ENCODE measurements at regions not wholly inside any gene's neighbourhood (a gene's known extent, or its start where the extent isn't known, plus 50 kb on each side); places are given as distances from the start of the nearest gene placed in this dataset.
"Not testable (repeated sequence)": the region's sequence is repeated elsewhere in the genome, so short reads cannot be mapped to it uniquely, and the experiment has no call there.

DNA sequence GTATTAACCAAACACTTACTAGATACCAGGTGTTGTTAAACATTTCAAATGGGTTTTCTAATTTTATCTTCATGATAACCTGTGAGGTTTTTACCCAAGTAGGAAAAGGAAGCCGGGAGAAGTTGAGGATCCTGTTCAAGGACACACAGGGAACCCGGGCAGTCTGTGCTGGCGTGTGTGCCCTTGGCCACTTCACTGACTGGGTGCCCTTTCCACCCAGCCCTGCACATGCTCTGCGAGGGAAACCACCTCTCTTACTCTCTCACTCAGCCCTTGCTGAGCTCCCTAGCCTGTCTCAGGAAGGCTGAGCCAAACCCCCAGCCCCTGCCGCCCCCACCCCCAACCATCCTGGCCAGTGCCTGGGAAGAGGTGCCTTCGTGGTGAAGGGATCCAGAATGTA lies 51.8 kb downstream of the TEX44 start:
- Histone ChIP-seq H3K36me3 (ENCODE audit: control insufficient read depth, insufficient read depth, low read length) (no peaks in the 10 kb centered on the region), H3K9me3 (ENCODE audit: control insufficient read depth, insufficient read depth, low read length) (no peaks in the 10 kb centered on the region), H3K4me3 (ENCODE audit: low read depth, low read length) (no peak overlapping the region), H3K4me1 (ENCODE audit: control insufficient read depth, insufficient read depth, low read length) (no peaks in the 10 kb centered on the region), H3K27me3 (ENCODE audit: control insufficient read depth, insufficient read depth, low read length) (no peaks in the 10 kb centered on the region), H3K27ac (ENCODE audit: low read depth, low read length) (no peak overlapping the region), H3K9ac (ENCODE audit: low read depth, low read length) (no peak overlapping the region)

DNA sequence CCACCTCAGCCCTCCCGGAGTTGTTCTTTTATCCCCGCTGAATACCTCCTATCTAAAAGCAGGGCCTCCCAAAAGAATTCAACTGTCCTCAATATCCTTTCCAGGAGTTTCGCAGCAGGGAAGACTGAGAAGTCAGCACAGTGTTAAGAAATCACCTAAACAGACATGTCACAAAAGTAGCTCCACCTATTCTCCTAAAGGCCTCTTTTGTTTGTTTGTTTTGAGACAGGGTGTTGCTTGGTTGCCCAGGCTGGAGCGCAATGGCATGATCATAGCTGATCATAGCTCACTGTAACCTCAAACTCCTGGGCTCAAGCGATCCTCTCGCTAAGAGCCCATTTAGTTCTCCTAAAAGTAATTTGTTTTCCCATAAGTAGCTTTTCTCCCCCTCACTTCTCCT lies 53.8 kb downstream of the TEX44 start:
- Histone ChIP-seq H3K27ac (ENCODE audit: low read depth, low read length) (peak overlapping the region; percentile 22), H3K4me1 (ENCODE audit: control insufficient read depth, insufficient read depth, low read length) (no peaks in the 10 kb centered on the region), H3K9ac (ENCODE audit: low read depth, low read length) (no peak overlapping the region)

DNA sequence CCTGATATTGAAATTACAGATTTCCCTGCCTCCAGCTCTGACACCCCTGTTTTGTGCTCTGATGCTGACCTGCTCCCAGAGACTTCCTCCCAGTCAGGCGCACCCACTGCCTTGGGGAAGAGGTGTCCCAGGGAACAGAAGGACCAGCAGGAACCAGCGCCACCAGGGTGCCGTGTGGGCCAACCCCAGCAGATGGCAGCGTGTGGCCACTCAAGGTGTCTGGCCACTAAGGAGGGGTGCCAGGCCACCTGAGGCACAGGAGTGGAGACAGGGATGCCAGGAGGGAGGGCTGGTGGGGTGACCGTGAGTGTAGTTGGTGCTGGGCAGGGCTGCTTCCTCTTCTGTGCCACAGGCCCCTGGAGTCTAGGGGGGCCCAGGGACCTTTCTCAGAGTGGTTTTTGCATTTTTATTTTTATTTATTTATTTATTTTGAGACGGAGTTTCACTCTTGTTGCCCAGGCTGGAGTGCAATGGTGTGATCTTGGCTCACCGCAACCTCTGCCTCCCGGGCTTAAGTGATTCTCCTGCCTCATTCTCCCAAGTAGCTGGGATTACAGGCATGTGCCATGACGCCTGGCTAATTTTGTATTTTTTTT lies 56.0 kb downstream of the TEX44 start:
- Histone ChIP-seq H3K4me3 (ENCODE audit: low read depth, low read length) (no peak overlapping the region), H3K9ac (ENCODE audit: low read depth, low read length) (no peak overlapping the region), H3K4me1 (ENCODE audit: control insufficient read depth, insufficient read depth, low read length) (no peaks in the 10 kb centered on the region), H3K27me3 (ENCODE audit: control insufficient read depth, insufficient read depth, low read length) (no peaks in the 10 kb centered on the region), H3K36me3 (ENCODE audit: control insufficient read depth, insufficient read depth, low read length) (no peaks in the 10 kb centered on the region), H3K27ac (ENCODE audit: low read depth, low read length) (no peak overlapping the region), H3K9me3 (ENCODE audit: control insufficient read depth, insufficient read depth, low read length) (no peaks in the 10 kb centered on the region)

More for the DNA sequence above, 53.8 kb downstream of the TEX44 start:
- Histone ChIP-seq H3K27me3 (ENCODE audit: control insufficient read depth, insufficient read depth, low read length) (no peaks in the 10 kb centered on the region), H3K9me3 (ENCODE audit: control insufficient read depth, insufficient read depth, low read length) (no peaks in the 10 kb centered on the region), H3K4me3 (ENCODE audit: low read depth, low read length) (no peak overlapping the region), H3K36me3 (ENCODE audit: control insufficient read depth, insufficient read depth, low read length) (no peaks in the 10 kb centered on the region)

- H3K27ac ChIP-seq (ENCODE audit: low read depth, low read length); H3K4me3 ChIP-seq (ENCODE audit: low read depth, low read length); H3K36me3 ChIP-seq (ENCODE audit: control insufficient read depth, insufficient read depth, low read length); H3K9me3 ChIP-seq (ENCODE audit: control insufficient read depth, insufficient read depth, low read length); H3K27me3 ChIP-seq (ENCODE audit: control insufficient read depth, insufficient read depth, low read length); H3K9ac ChIP-seq (ENCODE audit: low read depth, low read length): not testable (repeated sequence)
- H3K4me1 ChIP-seq (ENCODE audit: control insufficient read depth, insufficient read depth, low read length): peaks cover 11% of the 10 kb centered on the region
Observed at GRCh38 chr2:231651561-231651960, 56.8 kb upstream of the PTMA start.

- H3K9ac ChIP-seq (ENCODE audit: low read depth, low read length): no peak overlapping the region
- no peak overlapping the region for H3K27ac ChIP-seq (ENCODE audit: low read depth, low read length)
- peaks cover 11% of the 10 kb centered on the region for H3K4me1 ChIP-seq (ENCODE audit: control insufficient read depth, insufficient read depth, low read length)
- no peaks in the 10 kb centered on the region for H3K36me3 ChIP-seq (ENCODE audit: control insufficient read depth, insufficient read depth, low read length)
- 0 out of 2 replicates have a peak, but pooled peaks cover 2% of the 10 kb centered on the region for H3K27me3 ChIP-seq (ENCODE audit: control insufficient read depth, insufficient read depth, low read length)
- no peaks in the 10 kb centered on the region for H3K9me3 ChIP-seq (ENCODE audit: control insufficient read depth, insufficient read depth, low read length)
- no peak overlapping the region for H3K4me3 ChIP-seq (ENCODE audit: low read depth, low read length)
Observed at GRCh38 chr2:231655488-231655887, 52.8 kb upstream of the PTMA start.

DNA sequence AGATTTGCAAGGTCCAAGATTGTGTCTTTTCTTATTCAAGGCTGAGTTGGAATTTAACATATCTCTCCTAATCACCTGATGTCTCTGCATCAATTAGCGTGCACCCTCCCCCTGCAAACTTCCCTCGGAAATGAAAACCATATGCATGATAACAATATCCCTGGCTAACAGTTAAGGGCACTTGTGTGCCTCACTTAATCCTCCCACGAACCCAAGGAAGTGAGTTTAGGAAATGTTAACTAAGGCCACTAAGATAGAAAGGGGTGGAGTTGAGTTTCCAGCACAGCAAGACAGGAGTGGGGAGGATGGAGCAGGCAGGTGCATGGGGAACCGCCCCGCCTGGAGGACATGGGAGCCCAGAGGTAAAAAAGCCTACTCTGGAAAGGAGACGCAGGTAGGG lies 52.4 kb upstream of the PTMA start:
- Histone ChIP-seq H3K36me3 (ENCODE audit: control insufficient read depth, insufficient read depth, low read length) (no peaks in the 10 kb centered on the region), H3K4me1 (ENCODE audit: control insufficient read depth, insufficient read depth, low read length) (peaks cover 11% of the 10 kb centered on the region), H3K27ac (ENCODE audit: low read depth, low read length) (no peak overlapping the region), H3K9me3 (ENCODE audit: control insufficient read depth, insufficient read depth, low read length) (no peaks in the 10 kb centered on the region), H3K9ac (ENCODE audit: low read depth, low read length) (no peak overlapping the region), H3K4me3 (ENCODE audit: low read depth, low read length) (no peak overlapping the region), H3K27me3 (ENCODE audit: control insufficient read depth, insufficient read depth, low read length) (peaks cover 6% of the 10 kb centered on the region; the same call in 1 of the 2 replicates)

All from HUES48 (cell line).